Progenitor cell of endocrine pancreas (in vitro differentiated cells): ENCODE measurements at regions not wholly inside any gene's neighbourhood (a gene's known extent, or its start where the extent isn't known, plus 50 kb on each side); places are given as distances from the start of the nearest gene placed in this dataset.

ENCODE experiments used
- DNase-seq: peaks from one replicate; pipeline ENCODE4 v3.0.0; 2021; ENCODE audit warnings: low spot score; ENCODE audit not compliant: unreplicated experiment
- H3K27ac Mint-ChIP-seq: 2 replicates; pipeline ENCODE4 v1.8.0; 2021; ENCODE audit warnings: mild to moderate bottlenecking, moderate library complexity, mixed read lengths
- H3K27me3 Mint-ChIP-seq: 2 replicates; pipeline ENCODE4 v1.8.0; 2021; ENCODE audit warnings: mixed read lengths
- H3K36me3 Mint-ChIP-seq: 2 replicates; pipeline ENCODE4 v1.8.0; 2022; ENCODE audit warnings: mixed read lengths; ENCODE audit not compliant: insufficient read depth
- H3K4me1 Mint-ChIP-seq: 2 replicates; pipeline ENCODE4 v1.8.0; 2021; ENCODE audit warnings: low read depth, mixed read lengths
- H3K4me3 Mint-ChIP-seq: 2 replicates; pipeline ENCODE4 v1.8.0; 2021; ENCODE audit warnings: low read depth, mild to moderate bottlenecking, moderate library complexity, mixed read lengths
- H3K9me3 Mint-ChIP-seq: 2 replicates; pipeline ENCODE4 v1.8.0; 2021; ENCODE audit warnings: low read depth, mixed read lengths
- TF ChIP-seq, protein P1 (sequence below): fragments of 200-600 bp; sonication (generic); IDR thresholded peaks from one replicate; pipeline ENCODE4 v1.5.0; 2021; ENCODE audit warnings: antibody characterized with exemption, mild to moderate bottlenecking; ENCODE audit not compliant: unreplicated experiment

- TF ChIP-seq, protein P1, sequence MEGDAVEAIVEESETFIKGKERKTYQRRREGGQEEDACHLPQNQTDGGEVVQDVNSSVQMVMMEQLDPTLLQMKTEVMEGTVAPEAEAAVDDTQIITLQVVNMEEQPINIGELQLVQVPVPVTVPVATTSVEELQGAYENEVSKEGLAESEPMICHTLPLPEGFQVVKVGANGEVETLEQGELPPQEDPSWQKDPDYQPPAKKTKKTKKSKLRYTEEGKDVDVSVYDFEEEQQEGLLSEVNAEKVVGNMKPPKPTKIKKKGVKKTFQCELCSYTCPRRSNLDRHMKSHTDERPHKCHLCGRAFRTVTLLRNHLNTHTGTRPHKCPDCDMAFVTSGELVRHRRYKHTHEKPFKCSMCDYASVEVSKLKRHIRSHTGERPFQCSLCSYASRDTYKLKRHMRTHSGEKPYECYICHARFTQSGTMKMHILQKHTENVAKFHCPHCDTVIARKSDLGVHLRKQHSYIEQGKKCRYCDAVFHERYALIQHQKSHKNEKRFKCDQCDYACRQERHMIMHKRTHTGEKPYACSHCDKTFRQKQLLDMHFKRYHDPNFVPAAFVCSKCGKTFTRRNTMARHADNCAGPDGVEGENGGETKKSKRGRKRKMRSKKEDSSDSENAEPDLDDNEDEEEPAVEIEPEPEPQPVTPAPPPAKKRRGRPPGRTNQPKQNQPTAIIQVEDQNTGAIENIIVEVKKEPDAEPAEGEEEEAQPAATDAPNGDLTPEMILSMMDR = no peak
- Mint-ChIP-seq H3K9me3 (peaks cover 12% of the 10 kb centered on the region), H3K27me3 (peaks cover 3% of the 10 kb centered on the region), H3K36me3 (no peaks in the 10 kb centered on the region), H3K27ac (no peak overlapping the region), H3K4me1 (no peaks in the 10 kb centered on the region), H3K4me3 (no peak overlapping the region)
- DNase-seq = no peak
These were observed 393.3 kb downstream of the C6orf118 start for GRCh38 chr6:164916087-164916486.

DNA sequence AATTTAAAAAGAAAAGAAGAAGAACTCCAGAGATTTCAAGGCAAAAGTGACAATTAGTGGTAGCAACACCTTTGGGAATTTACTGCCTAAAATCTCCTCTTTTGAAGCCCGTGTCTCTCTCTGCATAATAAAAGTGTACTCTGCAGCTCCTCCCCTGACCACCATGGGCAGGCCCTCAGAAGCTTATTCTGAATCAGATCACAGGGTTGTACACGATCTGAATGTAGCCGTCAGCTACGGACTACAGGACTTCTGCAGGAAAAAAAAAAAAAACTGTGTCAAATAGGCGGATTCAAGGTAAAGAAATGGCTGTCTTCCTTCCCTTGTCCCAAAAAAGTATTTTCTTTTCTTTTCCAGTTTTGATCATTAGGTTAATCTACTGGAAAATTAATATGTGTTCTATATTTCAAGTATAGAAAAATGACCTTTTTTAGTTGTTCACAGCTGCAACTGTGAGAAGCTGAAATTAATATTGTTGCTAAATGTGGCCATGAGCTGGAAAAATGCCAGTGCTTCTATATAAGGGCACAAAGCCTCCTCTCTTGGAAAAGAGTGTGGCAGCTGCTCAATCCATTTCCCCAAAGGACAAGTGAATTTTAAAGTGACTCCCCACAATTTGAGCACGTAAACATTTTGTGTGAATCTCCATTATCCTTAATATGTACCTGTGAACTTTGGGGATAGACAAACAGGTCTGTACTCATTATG is 397.4 kb downstream of the C6orf118 start:
- H3K4me3 Mint-ChIP-seq = no peak overlapping the region
- DNase-seq = no peak
- TF ChIP-seq, protein P1 = no peak
- H3K36me3 Mint-ChIP-seq = no peaks in the 10 kb centered on the region
- H3K4me1 Mint-ChIP-seq = no peaks in the 10 kb centered on the region
- H3K9me3 Mint-ChIP-seq = no peaks in the 10 kb centered on the region
- H3K27ac Mint-ChIP-seq = no peak overlapping the region
- H3K27me3 Mint-ChIP-seq = peaks cover 3% of the 10 kb centered on the region

DNA sequence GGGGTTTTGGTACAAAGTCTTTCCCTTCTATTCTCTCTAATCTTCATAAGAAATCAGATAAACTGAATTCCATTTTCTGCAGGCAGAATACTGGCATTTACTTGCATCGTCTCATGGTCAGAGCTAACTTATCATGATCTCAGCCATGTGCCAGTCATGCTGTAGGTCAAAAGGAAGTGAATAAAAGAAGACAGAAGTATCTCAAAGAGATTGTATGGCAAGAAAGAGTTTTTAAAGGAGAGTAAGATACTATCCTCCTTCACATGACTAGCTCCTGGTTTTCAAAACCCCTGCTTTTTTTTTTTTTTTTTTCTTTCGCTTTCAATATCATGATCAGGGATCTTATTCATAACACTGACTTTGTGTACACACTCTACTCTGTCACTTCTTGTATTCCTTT is 398.3 kb downstream of the C6orf118 start:
- no peak overlapping the region for H3K27ac Mint-ChIP-seq
- TF ChIP-seq, protein P1 = no peak
- peaks cover 3% of the 10 kb centered on the region for H3K27me3 Mint-ChIP-seq
- no peaks in the 10 kb centered on the region for H3K4me1 Mint-ChIP-seq
- H3K4me3 Mint-ChIP-seq = no peak overlapping the region
- DNase-seq = no peak
- H3K9me3 Mint-ChIP-seq = no peaks in the 10 kb centered on the region
- no peaks in the 10 kb centered on the region for H3K36me3 Mint-ChIP-seq

DNA sequence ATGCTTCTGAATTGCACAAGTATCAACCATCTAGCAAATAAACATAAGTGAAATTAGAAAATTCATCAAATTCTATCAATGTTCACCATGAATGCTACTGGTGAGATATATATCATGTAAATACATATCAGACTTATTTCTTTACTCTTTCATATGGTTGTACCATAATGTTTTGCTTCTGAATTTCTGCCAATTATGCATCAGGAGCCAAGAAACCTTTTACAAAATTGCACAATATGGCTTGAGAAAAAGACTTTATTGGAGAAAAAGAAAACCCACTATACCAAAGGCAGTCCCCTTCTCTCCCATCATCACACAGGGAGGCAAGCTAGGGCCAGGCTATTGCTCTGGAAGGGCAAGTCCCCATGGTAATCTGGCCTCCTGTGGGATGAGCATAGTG is 402.6 kb downstream of the C6orf118 start:
- H3K27me3 Mint-ChIP-seq = no peaks in the 10 kb centered on the region
- TF ChIP-seq, protein P1 = no peak
- no peaks in the 10 kb centered on the region for H3K36me3 Mint-ChIP-seq
- no peak overlapping the region for H3K4me3 Mint-ChIP-seq
- no peak for DNase-seq
- no peaks in the 10 kb centered on the region for H3K9me3 Mint-ChIP-seq
- H3K4me1 Mint-ChIP-seq = no peaks in the 10 kb centered on the region
- H3K27ac Mint-ChIP-seq = no peak overlapping the region

GRCh38 chr6:164905311-164905710 is 404.1 kb downstream of the C6orf118 start:
- Mint-ChIP-seq H3K4me3 (no peak overlapping the region), H3K9me3 (no peaks in the 10 kb centered on the region), H3K36me3 (no peaks in the 10 kb centered on the region), H3K27ac (no peak overlapping the region), H3K27me3 (no peaks in the 10 kb centered on the region), H3K4me1 (no peaks in the 10 kb centered on the region)
- TF ChIP-seq, protein P1 = no peak
- no peak for DNase-seq
